ENCODE measurements at regions not wholly inside any gene's neighbourhood (a gene's known extent, or its start where the extent isn't known, plus 50 kb on each side); places are given as distances from the start of the nearest gene placed in this dataset.
"Not testable (repeated sequence)": the region's sequence is repeated elsewhere in the genome, so short reads cannot be mapped to it uniquely, and the experiment has no call there.

DNA sequence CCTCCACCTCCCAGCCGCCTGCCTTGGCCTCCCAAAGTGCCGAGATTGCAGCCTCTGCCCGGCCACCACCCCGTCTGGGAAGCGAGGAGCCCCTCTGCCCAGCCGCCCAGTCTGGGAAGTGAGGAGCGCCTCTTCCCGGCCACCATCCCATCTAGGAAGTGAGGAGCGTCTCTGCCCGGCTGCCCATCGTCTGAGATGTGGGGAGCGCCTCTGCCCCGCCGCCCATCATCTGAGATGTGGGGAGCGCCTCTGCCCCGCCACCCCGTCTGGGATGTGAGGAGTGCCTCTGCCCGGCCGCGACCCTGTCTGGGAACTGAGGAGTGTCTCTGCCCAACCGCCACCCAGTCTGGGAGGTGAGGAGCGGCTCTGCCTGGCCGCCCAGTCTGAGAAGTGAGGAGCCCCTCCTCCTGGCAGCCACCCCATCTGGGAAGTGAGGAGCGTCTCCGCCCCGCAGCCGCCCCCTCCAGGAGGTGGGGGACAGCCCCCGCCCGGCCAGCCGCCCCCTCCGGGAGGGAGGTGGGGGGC lies 296.3 kb downstream of the HNRNPD start:
- DNase-seq (ENCODE audit: low read depth) = not testable (repeated sequence)

DNA sequence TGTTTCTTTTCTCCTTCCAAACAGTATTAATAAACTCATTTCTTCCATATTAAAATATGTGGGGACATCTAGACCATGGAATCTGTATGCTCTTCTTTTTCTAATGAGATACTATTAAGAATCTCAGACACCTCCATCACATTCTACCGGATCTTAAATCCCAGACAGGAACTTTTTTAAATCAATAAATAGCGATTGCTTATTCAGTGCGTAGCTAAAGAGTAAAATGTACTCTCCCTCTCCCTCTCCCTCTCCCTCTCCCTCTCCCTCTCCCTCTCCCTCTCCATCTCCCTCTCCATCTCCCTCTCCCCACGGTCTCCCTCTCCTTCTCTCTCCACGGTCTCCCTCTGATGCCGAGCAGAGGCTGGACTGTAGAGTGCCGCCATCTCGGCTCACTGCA lies 297.0 kb downstream of the HNRNPD start:
- DNase-seq (ENCODE audit: low read depth) = no peak

DNA sequence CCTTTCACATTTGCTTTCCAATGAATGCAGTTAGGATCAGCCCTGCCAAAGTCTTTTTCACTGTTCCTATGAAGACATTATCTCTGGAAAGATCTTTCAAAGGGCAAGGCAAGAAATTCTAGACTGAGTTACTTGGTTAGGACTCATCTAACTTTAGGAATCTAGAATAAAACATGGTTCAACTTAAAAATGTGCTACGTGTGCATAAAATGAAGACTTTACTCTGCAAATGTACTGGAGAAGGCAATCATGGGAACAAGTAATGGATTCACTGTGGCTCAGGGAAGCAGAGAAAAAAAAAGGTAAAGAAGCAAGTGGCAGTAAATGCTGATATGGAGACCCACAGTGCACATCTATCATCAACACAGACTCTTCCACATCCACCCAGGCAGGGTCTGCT lies 297.4 kb downstream of the HNRNPD start:
- no peak for DNase-seq (ENCODE audit: low read depth)

DNA sequence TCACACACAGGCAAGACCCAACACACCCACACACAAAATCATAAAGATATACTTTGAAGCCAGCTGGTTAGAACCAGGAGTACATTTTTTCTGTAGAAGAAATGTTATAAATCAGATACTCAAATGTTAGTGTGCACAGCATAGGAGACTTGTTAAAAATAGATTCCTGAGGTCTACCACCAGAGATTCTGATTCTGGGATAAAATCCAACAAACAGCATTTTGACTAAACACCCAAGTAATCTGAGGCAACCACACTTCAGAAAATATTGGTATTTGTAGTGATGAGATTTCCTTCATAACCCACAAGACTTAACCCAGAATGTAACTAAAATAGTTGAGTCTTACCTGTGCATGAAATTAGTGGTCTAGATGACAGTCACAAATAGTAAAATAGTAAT lies 301.8 kb downstream of the HNRNPD start:
- no peak for DNase-seq (ENCODE audit: low read depth)

DNA sequence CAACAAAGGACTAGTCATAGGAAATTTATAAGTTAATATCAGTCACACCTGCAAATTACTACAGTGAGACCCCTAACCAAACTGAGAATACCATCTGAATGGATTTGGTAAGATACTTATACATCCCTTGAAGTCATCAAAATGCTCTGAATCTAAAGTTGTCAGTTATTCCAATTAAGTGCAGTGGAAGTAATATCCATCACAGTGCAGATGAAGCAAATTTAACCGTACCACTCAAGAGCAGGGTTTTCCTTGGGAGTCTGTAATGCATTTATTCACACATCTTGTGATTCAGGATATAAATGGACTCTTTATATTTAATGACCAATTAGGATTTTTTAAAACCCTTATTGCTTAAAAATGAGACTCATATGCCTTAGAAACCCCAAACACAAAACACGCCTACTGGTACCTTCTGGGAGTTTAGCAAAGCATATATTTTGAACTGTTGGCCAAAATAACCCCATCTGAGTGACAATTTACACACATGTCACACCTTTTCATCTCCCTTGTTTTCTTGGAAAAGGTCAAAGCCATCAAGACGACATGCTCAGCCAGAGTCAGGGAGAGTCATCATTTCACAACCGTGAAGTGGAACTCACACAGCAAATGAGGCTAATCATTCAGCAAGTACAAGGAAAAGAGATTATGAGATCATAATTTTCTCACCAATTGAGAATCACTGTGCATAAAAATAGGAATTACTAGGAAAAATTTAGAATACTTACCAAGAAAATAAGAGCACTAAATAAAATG lies 303.7 kb downstream of the HNRNPD start:
- DNase-seq (ENCODE audit: low read depth) = no peak

DNA sequence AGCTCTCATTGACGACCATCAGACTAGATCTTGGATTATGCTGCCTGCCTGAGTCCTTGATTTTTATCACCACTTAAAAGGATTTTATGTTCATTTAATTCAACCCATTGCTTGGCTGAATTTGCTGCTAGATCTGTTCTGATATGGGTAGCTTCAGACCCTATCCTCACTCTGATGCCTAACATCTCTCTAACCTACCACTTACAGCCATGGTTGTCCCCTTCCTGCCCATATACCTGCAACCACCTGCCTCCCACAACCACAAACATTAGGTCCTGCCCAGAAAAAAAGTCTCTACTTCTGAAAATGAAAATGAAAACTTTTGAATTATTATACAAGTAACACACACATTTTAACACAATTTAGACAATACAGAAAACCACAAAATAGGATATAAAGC lies 310.8 kb downstream of the HNRNPD start:
- DNase-seq (ENCODE audit: low read depth) = no peak

GRCh38 chr4:82057990-82058544 lies 315.7 kb downstream of the HNRNPD start:
- DNase-seq (ENCODE audit: low read depth) = no peak

GRCh38 chr4:82055156-82055555 lies 318.6 kb downstream of the HNRNPD start:
- DNase-seq (ENCODE audit: low read depth) = no peak

DNA sequence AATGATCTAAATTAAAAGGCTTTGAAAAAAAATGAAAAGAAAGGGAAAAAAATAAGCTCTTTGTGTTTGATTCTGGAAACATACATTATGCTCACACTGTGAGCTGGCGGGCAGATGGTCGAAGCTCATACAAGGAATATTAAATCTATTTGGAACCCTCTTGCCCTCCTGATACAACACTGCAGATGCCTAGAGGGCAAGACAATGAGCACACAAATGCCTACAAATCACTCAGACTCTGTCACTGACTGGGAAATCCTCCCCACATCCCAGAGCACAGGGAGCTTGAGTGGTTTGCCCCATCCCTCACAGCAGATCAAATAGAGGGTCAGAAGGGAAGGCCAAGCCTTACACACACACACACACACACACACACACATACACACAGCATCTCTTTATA lies 320.4 kb downstream of the HNRNPD start:
- DNase-seq (ENCODE audit: low read depth) = no peak

DNA sequence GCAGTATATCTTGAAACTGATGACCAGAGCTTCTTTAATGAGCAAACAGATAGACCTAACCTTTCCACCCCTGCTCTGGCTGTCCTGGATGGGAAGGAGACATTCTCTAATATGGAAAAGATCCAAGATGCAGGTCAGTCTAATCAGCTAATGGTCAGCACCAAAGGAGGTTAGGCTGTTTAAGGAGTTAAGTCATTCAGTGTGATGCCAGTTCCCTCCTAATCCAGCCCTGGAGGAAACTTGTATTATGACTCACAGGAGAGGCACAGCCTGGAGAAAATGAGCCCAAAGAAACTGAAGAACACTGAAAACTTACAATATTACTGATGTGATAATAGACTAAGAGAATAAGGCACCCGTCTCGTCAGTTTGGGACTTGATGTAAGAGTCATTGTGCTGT lies 323.0 kb downstream of the HNRNPD start:
- DNase-seq (ENCODE audit: low read depth) = no peak

DNA sequence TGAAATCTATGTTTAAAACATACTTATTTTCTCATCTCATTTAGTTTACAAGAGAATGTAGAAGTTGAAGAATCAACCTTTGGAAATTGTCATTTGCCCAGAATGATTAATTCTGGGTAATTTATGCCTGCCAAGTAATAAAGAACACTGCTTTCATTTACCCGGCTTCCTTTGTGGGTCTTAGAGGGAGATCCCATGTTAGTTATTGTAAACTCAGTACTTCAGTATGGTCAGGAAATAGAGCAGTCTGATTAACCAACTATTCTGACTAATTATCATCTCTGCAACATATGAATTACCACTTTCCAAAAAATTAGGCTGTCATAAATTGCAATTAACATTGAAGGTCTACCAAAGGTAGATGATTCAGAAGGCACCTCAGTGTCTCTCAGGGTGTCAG lies 324.5 kb downstream of the HNRNPD start:
- no peak for DNase-seq (ENCODE audit: low read depth)

- no peak for DNase-seq (ENCODE audit: low read depth)
These were observed 326.1 kb downstream of the HNRNPD start for GRCh38 chr4:82047731-82048130.

DNA sequence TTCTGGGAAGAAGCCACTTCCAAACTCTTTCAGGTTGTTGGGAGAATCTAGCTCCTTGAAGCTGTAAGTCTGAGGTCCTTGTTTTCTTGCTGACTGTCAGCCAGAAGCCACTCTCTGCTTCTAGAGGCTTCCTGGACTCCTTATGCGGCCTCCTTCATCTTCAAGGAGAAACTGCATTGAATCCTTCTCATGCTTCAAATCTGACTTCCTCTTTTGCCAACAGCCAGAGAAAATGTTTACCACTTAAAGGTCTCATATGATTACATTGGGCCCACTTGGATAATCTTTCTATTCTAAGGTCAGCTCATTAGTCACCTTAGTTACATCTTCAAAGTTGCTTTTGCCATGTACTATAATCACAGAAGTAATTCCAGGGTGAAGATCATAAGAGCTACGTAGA lies 327.0 kb downstream of the HNRNPD start:
- no peak for DNase-seq (ENCODE audit: low read depth)

DNA sequence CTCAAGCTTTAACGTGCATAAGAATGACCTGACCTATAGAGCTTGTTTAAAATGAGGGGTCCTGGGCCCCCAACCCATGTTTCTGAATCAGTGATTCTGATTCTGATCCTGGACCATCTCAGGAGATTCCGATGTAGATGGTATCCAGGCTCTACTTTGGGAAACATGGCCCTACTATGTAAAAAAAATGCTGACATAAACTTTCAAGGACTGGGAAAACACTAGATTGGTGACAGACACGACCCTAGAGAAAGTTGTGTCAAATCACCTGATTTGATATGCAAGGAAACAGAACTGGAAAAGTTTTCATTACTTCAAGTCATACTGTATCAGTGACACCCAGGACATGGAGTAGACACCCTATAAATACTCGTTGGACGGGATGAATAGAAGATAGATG lies 328.5 kb downstream of the HNRNPD start:
- no peak for DNase-seq (ENCODE audit: low read depth)

- DNase-seq (ENCODE audit: low read depth) = peak; percentile 36
These were observed 329.4 kb downstream of the HNRNPD start for GRCh38 chr4:82044141-82044993.

DNA sequence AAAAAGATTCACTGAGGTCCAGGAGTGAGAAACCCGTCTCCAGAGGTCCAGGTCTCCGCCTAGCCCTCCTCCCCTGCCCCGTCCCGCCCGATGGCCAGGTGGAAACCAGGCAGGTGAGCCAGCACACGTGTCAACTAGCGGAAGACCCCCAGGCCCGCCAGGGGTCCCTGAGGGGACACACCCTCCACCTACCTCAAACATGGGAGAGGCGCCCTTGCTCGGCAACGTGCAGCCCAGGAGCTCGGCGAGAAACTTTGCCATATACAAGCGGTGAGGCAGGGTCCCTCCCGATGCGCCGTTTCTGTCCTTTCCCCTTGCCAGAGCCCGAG lies 330.0 kb downstream of the HNRNPD start:
- DNase-seq (ENCODE audit: low read depth) = no peak

DNA sequence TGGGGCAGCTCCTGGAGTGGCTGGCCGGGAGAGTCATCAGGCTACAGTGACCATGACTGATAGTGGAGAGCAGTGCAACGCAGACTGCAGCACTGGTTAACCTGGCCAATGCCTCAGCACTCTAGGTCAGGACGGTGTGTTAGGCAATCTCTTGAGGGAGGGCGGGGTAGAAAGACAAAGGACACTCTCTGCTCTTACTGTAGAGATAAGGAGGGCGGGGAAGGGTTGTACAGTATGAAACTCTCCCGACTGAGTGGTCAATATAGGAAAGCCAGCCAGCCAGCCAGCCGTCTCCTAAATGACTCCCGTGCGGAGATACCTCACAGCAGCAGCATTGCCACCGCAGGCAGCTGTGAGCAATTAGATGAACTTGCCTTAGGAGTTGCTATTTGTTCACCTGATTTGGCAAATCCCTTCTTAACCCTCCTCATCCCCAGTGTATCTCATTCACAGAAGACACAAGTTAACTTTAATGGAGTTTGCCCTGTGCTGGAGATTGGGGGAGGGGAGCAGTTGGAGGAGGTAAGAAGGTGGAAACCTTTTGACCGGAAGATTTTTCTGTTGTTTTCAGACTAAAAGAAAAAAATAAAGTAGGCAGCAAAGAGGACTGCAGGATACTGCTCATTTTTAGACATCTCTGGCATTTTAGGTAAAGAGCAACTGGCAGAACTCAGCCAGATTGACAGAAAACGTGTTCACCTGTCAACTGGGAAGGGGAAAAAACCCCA lies 330.5 kb downstream of the HNRNPD start:
- DNase-seq (ENCODE audit: low read depth) = no peak

- DNase-seq (ENCODE audit: low read depth) = no peak
These were observed 331.7 kb downstream of the HNRNPD start for GRCh38 chr4:82042042-82042441.

DNA sequence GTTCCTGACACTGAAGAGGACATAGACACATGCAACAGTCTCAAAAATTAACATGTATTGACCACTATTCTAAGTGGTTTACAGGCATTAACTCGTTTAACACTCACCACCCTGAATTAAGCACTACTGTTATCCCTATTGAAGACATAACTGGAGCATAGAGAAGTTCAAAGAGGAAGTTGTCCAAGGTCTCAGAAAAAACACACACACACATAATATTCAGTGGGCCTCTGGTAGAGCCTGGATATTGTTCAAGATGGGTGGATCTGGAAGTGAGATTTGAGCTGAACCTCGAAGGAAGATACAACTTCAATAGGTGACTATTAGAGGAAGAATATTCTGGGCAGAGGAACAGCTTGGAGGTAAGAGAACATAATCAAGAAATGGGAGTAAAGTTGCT lies 334.9 kb downstream of the HNRNPD start:
- DNase-seq (ENCODE audit: low read depth) = no peak

- no peak for DNase-seq (ENCODE audit: low read depth)
These were observed 337.6 kb downstream of the HNRNPD start for GRCh38 chr4:82036181-82036580.

DNA sequence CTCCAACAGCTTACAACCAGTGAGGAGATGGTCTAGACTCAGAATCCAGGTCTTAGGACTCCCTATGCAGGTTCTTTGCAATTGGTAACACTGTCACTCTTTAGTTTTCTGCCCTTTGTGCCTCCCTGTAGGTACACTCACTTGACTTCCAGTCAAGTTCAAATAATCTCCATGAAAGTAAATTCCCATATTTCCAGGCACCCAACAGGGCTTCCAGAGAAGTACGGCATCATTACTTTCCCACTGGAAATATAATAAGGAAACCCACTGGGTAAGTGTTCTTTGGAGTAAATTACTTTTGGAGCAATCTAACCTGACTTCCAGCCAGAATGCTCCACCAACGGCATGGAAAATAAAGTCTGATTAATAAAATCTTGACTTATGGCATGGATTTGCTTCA lies 338.9 kb downstream of the HNRNPD start:
- no peak for DNase-seq (ENCODE audit: low read depth)

GRCh38 chr4:82033862-82034261 lies 339.9 kb downstream of the HNRNPD start:
- DNase-seq (ENCODE audit: low read depth) = no peak

Data from fibroblast of gingiva (primary cell).